ENCODE measurements at regions not wholly inside any gene's neighbourhood (a gene's known extent, or its start where the extent isn't known, plus 50 kb on each side); places are given as distances from the start of the nearest gene placed in this dataset.

DNA sequence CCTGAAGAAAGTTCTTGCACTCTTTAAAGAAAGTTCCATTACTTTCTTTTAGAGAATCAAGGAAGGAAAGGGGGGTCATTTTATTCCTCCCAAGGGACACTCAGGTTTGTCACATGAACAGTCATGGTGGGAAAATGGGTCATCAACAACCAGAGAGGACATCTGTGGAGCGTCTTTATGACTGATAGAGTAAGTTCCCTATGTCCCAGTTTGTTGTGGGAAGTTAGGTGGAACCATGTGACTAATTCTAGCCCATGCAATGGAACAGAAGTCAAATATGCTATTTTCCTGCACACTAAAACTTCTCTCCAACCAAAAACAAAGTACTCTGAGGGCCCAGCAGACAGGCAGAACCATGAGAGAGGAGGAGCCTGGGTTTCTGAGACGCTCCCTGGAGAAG, 165.6 kb upstream of the SERTAD2 start:
- TF ChIP-seq NFIC (IDR thresholded peaks at IDR 0.05): no peak
- TF ChIP-seq ZBTB7A (IDR thresholded peaks at IDR 0.05; ENCODE audit: low read depth): no peak
- no peak for TF ChIP-seq TEAD4 (IDR thresholded peaks at IDR 0.05)
- no peak for TF ChIP-seq EP300 (IDR thresholded peaks at IDR 0.05; ENCODE audit: borderline replicate concordance)
- no peak for TF ChIP-seq FOXM1 (IDR thresholded peaks at IDR 0.05; ENCODE audit: borderline replicate concordance, low read depth)
- TF ChIP-seq REST (IDR thresholded peaks at IDR 0.05; ENCODE audit: low read depth): no peak
- TF ChIP-seq CREB1 (IDR thresholded peaks at IDR 0.05; ENCODE audit: low read depth): no peak
- no peak for TF ChIP-seq MAX (IDR thresholded peaks at IDR 0.05)
- TF ChIP-seq CEBPB (IDR thresholded peaks at IDR 0.05): no peak
- TF ChIP-seq, protein P1, sequence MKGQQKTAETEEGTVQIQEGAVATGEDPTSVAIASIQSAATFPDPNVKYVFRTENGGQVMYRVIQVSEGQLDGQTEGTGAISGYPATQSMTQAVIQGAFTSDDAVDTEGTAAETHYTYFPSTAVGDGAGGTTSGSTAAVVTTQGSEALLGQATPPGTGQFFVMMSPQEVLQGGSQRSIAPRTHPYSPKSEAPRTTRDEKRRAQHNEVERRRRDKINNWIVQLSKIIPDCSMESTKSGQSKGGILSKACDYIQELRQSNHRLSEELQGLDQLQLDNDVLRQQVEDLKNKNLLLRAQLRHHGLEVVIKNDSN (IDR thresholded peaks at IDR 0.05): no peak
- TF ChIP-seq TCF12 (IDR thresholded peaks at IDR 0.05; ENCODE audit: low read depth): no peak
- TF ChIP-seq TAF1 (IDR thresholded peaks at IDR 0.05; ENCODE audit: low read depth): no peak

DNA sequence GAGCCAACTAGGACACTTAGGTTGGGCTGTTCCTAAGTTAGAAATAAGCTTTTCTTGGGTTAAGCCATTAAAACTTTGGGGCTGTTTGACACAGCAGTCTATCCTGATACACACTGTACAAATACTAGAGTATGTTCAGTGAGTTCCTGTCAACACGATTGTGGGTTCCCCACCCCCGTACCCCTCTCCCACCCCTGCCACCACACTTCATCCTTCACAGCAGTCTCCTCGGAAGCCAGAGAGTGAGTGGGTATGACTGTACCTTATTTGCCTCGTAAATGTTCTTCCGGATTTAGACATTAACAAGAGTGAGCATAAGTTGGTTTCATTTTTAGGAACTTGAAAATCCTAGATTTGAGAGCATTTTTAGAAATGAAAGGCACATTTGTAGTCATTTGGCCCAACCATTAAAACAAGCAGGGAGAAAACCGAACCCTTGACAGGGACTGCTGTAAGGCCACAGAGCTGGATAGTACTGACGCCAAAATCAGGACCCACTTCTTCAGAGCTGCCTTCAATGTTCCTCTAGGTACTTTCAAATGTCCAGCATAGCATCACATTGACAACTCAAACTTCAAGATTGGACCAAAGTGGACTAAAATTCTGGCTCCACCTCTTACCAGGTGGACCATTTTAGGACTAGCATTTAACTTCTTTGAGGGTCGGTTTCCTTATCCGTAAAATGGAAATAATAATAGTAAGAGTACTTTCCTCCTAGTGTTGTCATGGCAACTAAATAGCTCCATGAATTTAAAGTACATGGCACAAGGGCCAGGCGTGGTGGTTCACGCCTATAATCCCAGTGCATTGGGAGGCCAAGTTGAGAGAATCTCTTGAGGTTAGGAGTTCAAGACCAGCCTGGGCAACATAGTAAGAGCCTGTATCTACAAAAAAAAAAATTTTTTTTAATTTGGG, 166.3 kb upstream of the SERTAD2 start:
- TF ChIP-seq, protein P1 (IDR thresholded peaks at IDR 0.05): no peak
- TF ChIP-seq NFIC (IDR thresholded peaks at IDR 0.05) (no peak), CEBPB (IDR thresholded peaks at IDR 0.05) (no peak), ZBTB7A (IDR thresholded peaks at IDR 0.05; ENCODE audit: low read depth) (no peak), YY1 (IDR thresholded peaks at IDR 0.05; ENCODE audit: low read depth) (no peak), CREB1 (IDR thresholded peaks at IDR 0.05; ENCODE audit: low read depth) (no peak), RAD21 (IDR thresholded peaks at IDR 0.05; ENCODE audit: low read depth) (no peak), TCF12 (IDR thresholded peaks at IDR 0.05; ENCODE audit: low read depth) (no peak), EP300 (IDR thresholded peaks at IDR 0.05; ENCODE audit: borderline replicate concordance) (no peak), TAF1 (IDR thresholded peaks at IDR 0.05; ENCODE audit: low read depth) (no peak), MAX (IDR thresholded peaks at IDR 0.05) (no peak), EGR1 (IDR thresholded peaks at IDR 0.05) (no peak), FOXM1 (IDR thresholded peaks at IDR 0.05; ENCODE audit: borderline replicate concordance, low read depth) (no peak), REST (IDR thresholded peaks at IDR 0.05; ENCODE audit: low read depth) (no peak), TEAD4 (IDR thresholded peaks at IDR 0.05) (no peak)

DNA sequence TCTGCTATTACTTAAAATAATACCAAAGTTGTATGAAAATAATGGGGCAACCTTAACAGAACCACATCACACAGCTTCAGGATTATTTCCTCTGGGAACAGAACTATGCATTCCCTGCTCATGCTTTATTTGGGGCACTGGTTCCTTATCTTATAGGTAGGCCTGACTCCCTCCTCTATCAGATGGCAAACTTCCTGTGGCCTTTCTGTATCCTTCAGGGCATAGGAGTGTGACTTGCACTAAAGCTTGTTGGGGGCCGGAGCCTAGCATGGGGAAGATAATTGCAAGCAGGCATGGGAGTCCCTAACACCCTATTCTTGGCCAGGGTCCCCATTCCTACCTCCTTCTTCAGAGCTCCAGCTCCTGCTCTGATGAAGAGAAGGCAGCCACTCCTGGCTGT, 167.2 kb upstream of the SERTAD2 start:
- TF ChIP-seq NFIC (IDR thresholded peaks at IDR 0.05) (no peak), FOXM1 (IDR thresholded peaks at IDR 0.05; ENCODE audit: borderline replicate concordance, low read depth) (no peak), YY1 (IDR thresholded peaks at IDR 0.05; ENCODE audit: low read depth) (no peak), ZBTB7A (IDR thresholded peaks at IDR 0.05; ENCODE audit: low read depth) (no peak), TAF1 (IDR thresholded peaks at IDR 0.05; ENCODE audit: low read depth) (no peak), EGR1 (IDR thresholded peaks at IDR 0.05) (no peak), TEAD4 (IDR thresholded peaks at IDR 0.05) (no peak), CREB1 (IDR thresholded peaks at IDR 0.05; ENCODE audit: low read depth) (no peak), CEBPB (IDR thresholded peaks at IDR 0.05) (no peak), REST (IDR thresholded peaks at IDR 0.05; ENCODE audit: low read depth) (no peak), EP300 (IDR thresholded peaks at IDR 0.05; ENCODE audit: borderline replicate concordance) (no peak), TCF12 (IDR thresholded peaks at IDR 0.05; ENCODE audit: low read depth) (no peak)

- TF ChIP-seq CREB1 (IDR thresholded peaks at IDR 0.05; ENCODE audit: low read depth) (no peak), EP300 (IDR thresholded peaks at IDR 0.05; ENCODE audit: borderline replicate concordance) (no peak), TCF12 (IDR thresholded peaks at IDR 0.05; ENCODE audit: low read depth) (no peak), MAX (IDR thresholded peaks at IDR 0.05) (no peak), CEBPB (IDR thresholded peaks at IDR 0.05) (no peak), ZBTB7A (IDR thresholded peaks at IDR 0.05; ENCODE audit: low read depth) (no peak), YY1 (IDR thresholded peaks at IDR 0.05; ENCODE audit: low read depth) (no peak), TAF1 (IDR thresholded peaks at IDR 0.05; ENCODE audit: low read depth) (no peak), EGR1 (IDR thresholded peaks at IDR 0.05) (no peak), FOXM1 (IDR thresholded peaks at IDR 0.05; ENCODE audit: borderline replicate concordance, low read depth) (no peak), TEAD4 (IDR thresholded peaks at IDR 0.05) (no peak), NFIC (IDR thresholded peaks at IDR 0.05) (no peak), REST (IDR thresholded peaks at IDR 0.05; ENCODE audit: low read depth) (no peak), RAD21 (IDR thresholded peaks at IDR 0.05; ENCODE audit: low read depth) (no peak)
- TF ChIP-seq, protein P1 (IDR thresholded peaks at IDR 0.05): no peak
Observed at GRCh38 chr2:64823794-64824193, 165.4 kb upstream of the SLC1A4 start.

Measured in Ishikawa (cell line).